ENCODE measurements at regions not wholly inside any gene's neighbourhood (a gene's known extent, or its start where the extent isn't known, plus 50 kb on each side); places are given as distances from the start of the nearest gene placed in this dataset.

DNA sequence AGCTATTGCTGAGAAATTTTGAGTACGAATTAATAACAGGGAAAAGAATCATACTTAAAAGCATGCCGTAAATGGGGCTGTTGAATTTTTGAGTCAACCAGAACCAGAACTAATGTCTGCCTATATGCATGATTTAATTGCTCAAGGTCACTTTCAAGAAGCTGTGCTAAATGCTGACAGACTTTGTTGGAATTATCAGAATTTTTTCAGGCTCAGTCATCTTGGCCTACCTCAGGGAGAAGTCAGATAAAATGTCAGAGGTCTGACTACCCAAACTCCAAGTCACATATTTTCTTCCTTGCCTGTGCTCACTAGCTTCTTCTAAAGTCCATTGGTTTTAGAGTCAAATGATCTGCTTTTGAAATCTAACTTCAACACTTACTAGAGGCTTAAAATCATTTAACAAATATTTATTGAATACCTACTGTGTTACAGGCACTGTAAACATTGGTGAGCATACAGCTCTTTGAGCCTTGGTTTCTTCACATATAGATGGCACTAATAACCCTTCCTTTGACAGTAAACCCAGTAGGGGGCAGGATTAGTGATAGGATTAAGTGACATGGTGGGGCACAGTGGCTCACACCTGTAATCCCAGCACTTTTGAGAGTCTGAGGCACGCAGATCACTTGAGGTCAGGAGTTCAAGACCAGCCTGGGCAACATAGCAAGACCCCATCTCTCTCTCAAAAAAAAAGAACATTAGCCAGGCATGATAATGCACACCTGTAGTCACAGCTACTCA lies 121.2 kb upstream of the SLC44A3 start:
- no peak overlapping the region for H3K27ac ChIP-seq (ENCODE audit: low read length)
- in situ Hi-C loops (cut with HindIII; ENCODE audit: low pct_unique_long_range_greater_than_20kb, low sequenced_read_pairs): no loop called here
- ChIA-PET POLR2A (no interaction called here), CTCF (no interaction called here)
- H3K36me3 ChIP-seq (ENCODE audit: control insufficient read depth, insufficient read depth, low read length): no peaks in the 10 kb centered on the region
- H3K9me3 ChIP-seq (ENCODE audit: control insufficient read depth, insufficient read depth, low read depth, low read length): no peaks in the 10 kb centered on the region
- H3K4me1 ChIP-seq (ENCODE audit: control insufficient read depth, insufficient read depth, low read length): no peaks in the 10 kb centered on the region
- TF ChIP-seq, protein P1, sequence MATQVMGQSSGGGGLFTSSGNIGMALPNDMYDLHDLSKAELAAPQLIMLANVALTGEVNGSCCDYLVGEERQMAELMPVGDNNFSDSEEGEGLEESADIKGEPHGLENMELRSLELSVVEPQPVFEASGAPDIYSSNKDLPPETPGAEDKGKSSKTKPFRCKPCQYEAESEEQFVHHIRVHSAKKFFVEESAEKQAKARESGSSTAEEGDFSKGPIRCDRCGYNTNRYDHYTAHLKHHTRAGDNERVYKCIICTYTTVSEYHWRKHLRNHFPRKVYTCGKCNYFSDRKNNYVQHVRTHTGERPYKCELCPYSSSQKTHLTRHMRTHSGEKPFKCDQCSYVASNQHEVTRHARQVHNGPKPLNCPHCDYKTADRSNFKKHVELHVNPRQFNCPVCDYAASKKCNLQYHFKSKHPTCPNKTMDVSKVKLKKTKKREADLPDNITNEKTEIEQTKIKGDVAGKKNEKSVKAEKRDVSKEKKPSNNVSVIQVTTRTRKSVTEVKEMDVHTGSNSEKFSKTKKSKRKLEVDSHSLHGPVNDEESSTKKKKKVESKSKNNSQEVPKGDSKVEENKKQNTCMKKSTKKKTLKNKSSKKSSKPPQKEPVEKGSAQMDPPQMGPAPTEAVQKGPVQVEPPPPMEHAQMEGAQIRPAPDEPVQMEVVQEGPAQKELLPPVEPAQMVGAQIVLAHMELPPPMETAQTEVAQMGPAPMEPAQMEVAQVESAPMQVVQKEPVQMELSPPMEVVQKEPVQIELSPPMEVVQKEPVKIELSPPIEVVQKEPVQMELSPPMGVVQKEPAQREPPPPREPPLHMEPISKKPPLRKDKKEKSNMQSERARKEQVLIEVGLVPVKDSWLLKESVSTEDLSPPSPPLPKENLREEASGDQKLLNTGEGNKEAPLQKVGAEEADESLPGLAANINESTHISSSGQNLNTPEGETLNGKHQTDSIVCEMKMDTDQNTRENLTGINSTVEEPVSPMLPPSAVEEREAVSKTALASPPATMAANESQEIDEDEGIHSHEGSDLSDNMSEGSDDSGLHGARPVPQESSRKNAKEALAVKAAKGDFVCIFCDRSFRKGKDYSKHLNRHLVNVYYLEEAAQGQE (IDR thresholded peaks at IDR 0.05; ENCODE audit: insufficient read depth in 1 of 2, low read depth in 2 of 2, low read length in 1 of 2): no peak
- TF ChIP-seq TCF7L2 (IDR thresholded peaks at IDR 0.05; ENCODE audit: low read depth, low read length) (no peak), POLR2AphosphoS5 (IDR thresholded peaks at IDR 0.05; ENCODE audit: low read depth, low read length) (no peak), SIN3A (IDR thresholded peaks at IDR 0.05; ENCODE audit: borderline replicate concordance, insufficient read depth, low read depth, low read length) (no peak)
- TF ChIP-seq, protein P2, sequence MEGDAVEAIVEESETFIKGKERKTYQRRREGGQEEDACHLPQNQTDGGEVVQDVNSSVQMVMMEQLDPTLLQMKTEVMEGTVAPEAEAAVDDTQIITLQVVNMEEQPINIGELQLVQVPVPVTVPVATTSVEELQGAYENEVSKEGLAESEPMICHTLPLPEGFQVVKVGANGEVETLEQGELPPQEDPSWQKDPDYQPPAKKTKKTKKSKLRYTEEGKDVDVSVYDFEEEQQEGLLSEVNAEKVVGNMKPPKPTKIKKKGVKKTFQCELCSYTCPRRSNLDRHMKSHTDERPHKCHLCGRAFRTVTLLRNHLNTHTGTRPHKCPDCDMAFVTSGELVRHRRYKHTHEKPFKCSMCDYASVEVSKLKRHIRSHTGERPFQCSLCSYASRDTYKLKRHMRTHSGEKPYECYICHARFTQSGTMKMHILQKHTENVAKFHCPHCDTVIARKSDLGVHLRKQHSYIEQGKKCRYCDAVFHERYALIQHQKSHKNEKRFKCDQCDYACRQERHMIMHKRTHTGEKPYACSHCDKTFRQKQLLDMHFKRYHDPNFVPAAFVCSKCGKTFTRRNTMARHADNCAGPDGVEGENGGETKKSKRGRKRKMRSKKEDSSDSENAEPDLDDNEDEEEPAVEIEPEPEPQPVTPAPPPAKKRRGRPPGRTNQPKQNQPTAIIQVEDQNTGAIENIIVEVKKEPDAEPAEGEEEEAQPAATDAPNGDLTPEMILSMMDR (IDR thresholded peaks at IDR 0.05): no peak; the same call in 1 of the 2 replicates
- no TSS peak for BruUV-seq (replicated peaks)
- intact Hi-C loops (cut with micrococcal nuclease; ENCODE audit: unreplicated experiment): no loop called here
- H3K27me3 ChIP-seq (ENCODE audit: control insufficient read depth, insufficient read depth, low read length): no peaks in the 10 kb centered on the region
- H3K4me3 ChIP-seq (ENCODE audit: low read depth in 2 of 2, low read length in 2 of 2): no peak overlapping the region
- no peak for ATAC-seq
- no peak for DNase-seq (ENCODE audit: low read depth, low spot score)

GRCh38 chr1:94698356-94698755 lies 121.8 kb upstream of the SLC44A3 start:
- Histone ChIP-seq H3K4me1 (ENCODE audit: control insufficient read depth, insufficient read depth, low read length) (no peaks in the 10 kb centered on the region), H3K9me3 (ENCODE audit: control insufficient read depth, insufficient read depth, low read depth, low read length) (no peaks in the 10 kb centered on the region), H3K36me3 (ENCODE audit: control insufficient read depth, insufficient read depth, low read length) (no peaks in the 10 kb centered on the region), H3K4me3 (ENCODE audit: low read depth in 2 of 2, low read length in 2 of 2) (no peak overlapping the region), H3K27ac (ENCODE audit: low read length) (no peak overlapping the region), H3K27me3 (ENCODE audit: control insufficient read depth, insufficient read depth, low read length) (no peaks in the 10 kb centered on the region)
- DNase-seq (ENCODE audit: low read depth, low spot score) (no peak), ATAC-seq (no peak)
- TF ChIP-seq SIN3A (IDR thresholded peaks at IDR 0.05; ENCODE audit: borderline replicate concordance, insufficient read depth, low read depth, low read length) (no peak), POLR2AphosphoS5 (IDR thresholded peaks at IDR 0.05; ENCODE audit: low read depth, low read length) (no peak), TCF7L2 (IDR thresholded peaks at IDR 0.05; ENCODE audit: low read depth, low read length) (no peak)
- TF ChIP-seq, protein P2 (IDR thresholded peaks at IDR 0.05): no peak
- TF ChIP-seq, protein P1 (IDR thresholded peaks at IDR 0.05; ENCODE audit: insufficient read depth in 1 of 2, low read depth in 2 of 2, low read length in 1 of 2): no peak
- ChIA-PET POLR2A (no interaction called here), CTCF (no interaction called here)
- intact Hi-C loops (cut with micrococcal nuclease; ENCODE audit: unreplicated experiment): no loop called here
- no TSS peak for BruUV-seq (replicated peaks)
- in situ Hi-C loops (cut with HindIII; ENCODE audit: low pct_unique_long_range_greater_than_20kb, low sequenced_read_pairs): no loop called here
